Glutamatergic neuron (in vitro differentiated cells): ENCODE measurements at regions not wholly inside any gene's neighbourhood (a gene's known extent, or its start where the extent isn't known, plus 50 kb on each side); places are given as distances from the start of the nearest gene placed in this dataset.

ENCODE experiments used
- DNase-seq: peaks from one replicate; pipeline ENCODE4 v3.0.0; 2022
- H3K27ac Mint-ChIP-seq: one replicate; pipeline ENCODE4 v1.8.0; 2020; ENCODE audit warnings: mild to moderate bottlenecking, mixed read lengths, inconsistent platforms; ENCODE audit not compliant: unreplicated experiment
- H3K27me3 Mint-ChIP-seq: one replicate; pipeline ENCODE4 v1.8.0; 2020; ENCODE audit warnings: mild to moderate bottlenecking, moderate library complexity, mixed read lengths, inconsistent platforms; ENCODE audit not compliant: unreplicated experiment
- H3K36me3 Mint-ChIP-seq: one replicate; pipeline ENCODE4 v1.8.0; 2020; ENCODE audit warnings: mild to moderate bottlenecking, mixed read lengths, inconsistent platforms; ENCODE audit not compliant: unreplicated experiment
- H3K4me1 Mint-ChIP-seq: one replicate; pipeline ENCODE4 v1.8.0; 2020; ENCODE audit warnings: mild to moderate bottlenecking, low read depth, mixed read lengths, inconsistent platforms; ENCODE audit not compliant: unreplicated experiment
- H3K4me3 Mint-ChIP-seq: one replicate; pipeline ENCODE4 v1.8.0; 2020; ENCODE audit warnings: mild to moderate bottlenecking, mixed read lengths, inconsistent platforms; ENCODE audit not compliant: unreplicated experiment
- H3K9me3 Mint-ChIP-seq: one replicate; pipeline ENCODE4 v1.8.0; 2020; ENCODE audit warnings: mild to moderate bottlenecking, moderate library complexity, mixed read lengths, inconsistent platforms; ENCODE audit not compliant: unreplicated experiment
- TF ChIP-seq, protein P1 (sequence below): fragments of 200-600 bp; sonication (generic); IDR thresholded peaks from one replicate; pipeline ENCODE4 v1.5.0; 2021; ENCODE audit not compliant: partially characterized antibody, unreplicated experiment

- Mint-ChIP-seq H3K27me3 (peaks cover 5% of the 10 kb centered on the region), H3K4me1 (no peaks in the 10 kb centered on the region), H3K27ac (no peak overlapping the region), H3K9me3 (peaks cover 8% of the 10 kb centered on the region), H3K36me3 (peaks cover 18% of the 10 kb centered on the region), H3K4me3 (no peak overlapping the region)
- no peak for DNase-seq
- TF ChIP-seq, protein P1, sequence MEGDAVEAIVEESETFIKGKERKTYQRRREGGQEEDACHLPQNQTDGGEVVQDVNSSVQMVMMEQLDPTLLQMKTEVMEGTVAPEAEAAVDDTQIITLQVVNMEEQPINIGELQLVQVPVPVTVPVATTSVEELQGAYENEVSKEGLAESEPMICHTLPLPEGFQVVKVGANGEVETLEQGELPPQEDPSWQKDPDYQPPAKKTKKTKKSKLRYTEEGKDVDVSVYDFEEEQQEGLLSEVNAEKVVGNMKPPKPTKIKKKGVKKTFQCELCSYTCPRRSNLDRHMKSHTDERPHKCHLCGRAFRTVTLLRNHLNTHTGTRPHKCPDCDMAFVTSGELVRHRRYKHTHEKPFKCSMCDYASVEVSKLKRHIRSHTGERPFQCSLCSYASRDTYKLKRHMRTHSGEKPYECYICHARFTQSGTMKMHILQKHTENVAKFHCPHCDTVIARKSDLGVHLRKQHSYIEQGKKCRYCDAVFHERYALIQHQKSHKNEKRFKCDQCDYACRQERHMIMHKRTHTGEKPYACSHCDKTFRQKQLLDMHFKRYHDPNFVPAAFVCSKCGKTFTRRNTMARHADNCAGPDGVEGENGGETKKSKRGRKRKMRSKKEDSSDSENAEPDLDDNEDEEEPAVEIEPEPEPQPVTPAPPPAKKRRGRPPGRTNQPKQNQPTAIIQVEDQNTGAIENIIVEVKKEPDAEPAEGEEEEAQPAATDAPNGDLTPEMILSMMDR: no peak
Observed at GRCh38 chr13:30082391-30082790, 225.0 kb downstream of the KATNAL1 start.

- peaks cover 16% of the 10 kb centered on the region for H3K36me3 Mint-ChIP-seq
- no peak overlapping the region for H3K27ac Mint-ChIP-seq
- peaks cover 5% of the 10 kb centered on the region for H3K27me3 Mint-ChIP-seq
- H3K4me1 Mint-ChIP-seq: no peaks in the 10 kb centered on the region
- DNase-seq: no peak
- H3K4me3 Mint-ChIP-seq: no peak overlapping the region
- H3K9me3 Mint-ChIP-seq: peaks cover 8% of the 10 kb centered on the region
- TF ChIP-seq, protein P1: no peak
Observed at GRCh38 chr13:30081331-30081730, 226.0 kb downstream of the KATNAL1 start.

GRCh38 chr13:30079501-30079900 lies 227.8 kb downstream of the KATNAL1 start:
- H3K4me3 Mint-ChIP-seq: no peak overlapping the region
- no peak overlapping the region for H3K27ac Mint-ChIP-seq
- H3K4me1 Mint-ChIP-seq: no peaks in the 10 kb centered on the region
- no peak for DNase-seq
- TF ChIP-seq, protein P1: no peak
- peaks cover 7% of the 10 kb centered on the region for H3K9me3 Mint-ChIP-seq
- H3K27me3 Mint-ChIP-seq: peaks cover 2% of the 10 kb centered on the region
- peaks cover 7% of the 10 kb centered on the region for H3K36me3 Mint-ChIP-seq

DNA sequence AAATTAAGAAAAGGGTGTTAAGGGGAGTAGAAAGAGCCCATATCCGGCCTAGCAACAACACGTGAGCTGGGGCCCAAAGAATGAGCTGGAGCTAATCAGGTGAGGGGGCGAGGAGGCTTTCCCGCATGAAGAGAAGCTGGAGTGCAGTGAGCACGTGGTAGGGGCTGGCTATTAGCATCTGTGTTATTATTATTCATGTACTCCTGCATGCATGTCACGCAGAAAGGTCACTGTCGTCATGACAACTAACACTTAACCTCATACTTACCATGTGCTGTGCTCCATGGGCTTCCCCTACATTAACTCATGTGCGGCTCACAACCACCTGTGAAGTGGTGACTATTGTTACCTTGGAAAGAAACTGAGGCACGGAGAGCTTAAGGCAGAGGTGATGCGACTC lies 227.6 kb upstream of the UBL3 start:
- Mint-ChIP-seq H3K36me3 (no peaks in the 10 kb centered on the region), H3K9me3 (peaks cover 2% of the 10 kb centered on the region), H3K4me1 (no peaks in the 10 kb centered on the region), H3K27me3 (peaks cover 2% of the 10 kb centered on the region), H3K27ac (no peak overlapping the region), H3K4me3 (no peak overlapping the region)
- no peak for DNase-seq
- TF ChIP-seq, protein P1: no peak

DNA sequence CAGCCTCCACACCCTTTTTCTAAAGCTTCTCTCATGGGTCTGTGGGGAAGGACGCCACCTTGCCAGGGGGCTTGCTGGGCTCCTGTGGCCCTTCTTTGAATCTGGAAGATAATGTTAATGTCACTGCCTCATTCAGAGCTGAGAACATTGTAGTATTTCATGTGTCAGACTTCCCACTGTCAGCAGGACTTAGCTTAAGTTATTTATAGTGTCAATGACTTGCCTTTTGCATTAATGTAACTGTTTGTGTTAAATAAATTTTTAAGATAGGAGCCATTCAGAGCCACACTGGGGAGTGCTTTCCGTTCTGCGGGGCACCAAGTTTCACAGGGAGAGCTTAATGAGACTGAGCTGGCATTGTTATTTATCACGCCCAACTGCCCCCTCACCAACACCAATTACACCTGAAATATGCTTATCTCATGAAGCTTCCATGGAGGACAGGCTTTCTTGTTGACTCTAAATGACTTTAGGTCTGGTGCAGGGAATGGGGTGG lies 226.9 kb upstream of the UBL3 start:
- no peak for DNase-seq
- H3K27me3 Mint-ChIP-seq: peaks cover 2% of the 10 kb centered on the region
- TF ChIP-seq, protein P1: no peak
- H3K36me3 Mint-ChIP-seq: no peaks in the 10 kb centered on the region
- H3K4me1 Mint-ChIP-seq: no peaks in the 10 kb centered on the region
- H3K4me3 Mint-ChIP-seq: no peak overlapping the region
- peaks cover 2% of the 10 kb centered on the region for H3K9me3 Mint-ChIP-seq
- no peak overlapping the region for H3K27ac Mint-ChIP-seq
